AG09319 (cell line): ENCODE measurements at regions not wholly inside any gene's neighbourhood (a gene's known extent, or its start where the extent isn't known, plus 50 kb on each side); places are given as distances from the start of the nearest gene placed in this dataset.

Experiments
- DNase-seq: peaks from one replicate; pipeline ENCODE4 v3.0.0-alpha.2; 2010; ENCODE audit warnings: low read depth; ENCODE audit errors: extremely low read depth
- TF ChIP-seq, protein P1 (sequence below): IDR thresholded peaks from 2 replicates; pipeline ENCODE4 v1.5.1; 2011; ENCODE audit warnings: low read depth, mild to moderate bottlenecking, inconsistent platforms, low read length, moderate library complexity

- TF ChIP-seq, protein P1, sequence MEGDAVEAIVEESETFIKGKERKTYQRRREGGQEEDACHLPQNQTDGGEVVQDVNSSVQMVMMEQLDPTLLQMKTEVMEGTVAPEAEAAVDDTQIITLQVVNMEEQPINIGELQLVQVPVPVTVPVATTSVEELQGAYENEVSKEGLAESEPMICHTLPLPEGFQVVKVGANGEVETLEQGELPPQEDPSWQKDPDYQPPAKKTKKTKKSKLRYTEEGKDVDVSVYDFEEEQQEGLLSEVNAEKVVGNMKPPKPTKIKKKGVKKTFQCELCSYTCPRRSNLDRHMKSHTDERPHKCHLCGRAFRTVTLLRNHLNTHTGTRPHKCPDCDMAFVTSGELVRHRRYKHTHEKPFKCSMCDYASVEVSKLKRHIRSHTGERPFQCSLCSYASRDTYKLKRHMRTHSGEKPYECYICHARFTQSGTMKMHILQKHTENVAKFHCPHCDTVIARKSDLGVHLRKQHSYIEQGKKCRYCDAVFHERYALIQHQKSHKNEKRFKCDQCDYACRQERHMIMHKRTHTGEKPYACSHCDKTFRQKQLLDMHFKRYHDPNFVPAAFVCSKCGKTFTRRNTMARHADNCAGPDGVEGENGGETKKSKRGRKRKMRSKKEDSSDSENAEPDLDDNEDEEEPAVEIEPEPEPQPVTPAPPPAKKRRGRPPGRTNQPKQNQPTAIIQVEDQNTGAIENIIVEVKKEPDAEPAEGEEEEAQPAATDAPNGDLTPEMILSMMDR: no peak
- no peak for DNase-seq
Measured at GRCh38 chr2:125566422-125566821, 1089.5 kb upstream of the GYPC start.

GRCh38 chr2:125567100-125567499 is 1088.9 kb upstream of the GYPC start:
- TF ChIP-seq, protein P1: no peak
- no peak for DNase-seq

- no peak for DNase-seq
- TF ChIP-seq, protein P1: no peak
Measured at GRCh38 chr2:125572660-125573059, 1083.3 kb upstream of the GYPC start.

DNA sequence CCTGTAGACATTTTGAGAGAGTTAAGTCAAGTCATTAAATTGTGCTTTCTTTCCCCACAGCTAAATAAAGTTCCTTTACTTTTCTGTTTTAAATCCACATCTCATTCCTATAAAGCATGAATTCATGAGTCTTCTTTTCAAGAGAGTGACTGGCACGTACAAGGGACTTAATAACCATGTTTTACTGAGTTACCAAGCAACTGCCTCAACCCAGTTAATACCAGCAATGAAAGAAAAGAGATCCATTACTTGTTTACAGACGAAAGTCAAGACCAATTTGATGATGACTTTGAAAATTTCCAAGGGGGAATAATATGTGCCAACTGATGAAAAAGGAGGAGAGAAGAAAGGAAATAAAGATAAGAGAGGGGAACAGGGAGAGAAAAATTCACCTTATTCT is 1082.5 kb upstream of the GYPC start:
- TF ChIP-seq, protein P1: no peak
- DNase-seq: no peak

GRCh38 chr2:125576558-125576957 is 1079.4 kb upstream of the GYPC start:
- TF ChIP-seq, protein P1: no peak
- no peak for DNase-seq

DNA sequence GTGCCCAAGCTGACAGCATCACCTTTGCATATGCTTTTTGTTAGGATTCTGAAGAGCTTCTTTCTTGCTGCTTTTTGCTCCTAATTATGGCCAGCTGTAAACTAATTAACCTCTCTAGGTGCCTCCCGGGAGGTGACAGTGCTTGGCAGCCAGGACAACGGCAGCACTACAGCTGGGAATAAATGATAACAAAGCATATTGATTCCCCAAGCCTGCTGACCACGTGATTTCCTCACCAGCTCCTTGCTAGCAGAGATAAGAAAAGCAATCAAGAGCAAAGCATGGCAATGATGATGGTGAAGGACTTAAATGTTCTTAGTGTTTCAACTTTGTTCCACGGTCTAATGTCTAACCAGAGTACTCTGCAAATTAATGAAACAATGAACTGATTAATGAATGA is 1074.4 kb upstream of the GYPC start:
- no peak for DNase-seq

GRCh38 chr2:125582516-125582915 is 1073.4 kb upstream of the GYPC start:
- no peak for DNase-seq
- TF ChIP-seq, protein P1: no peak

More for the DNA sequence above, 1074.4 kb upstream of the GYPC start:
- TF ChIP-seq, protein P1: no peak
